GM08714 (cell line): ENCODE measurements at regions not wholly inside any gene's neighbourhood (a gene's known extent, or its start where the extent isn't known, plus 50 kb on each side); places are given as distances from the start of the nearest gene placed in this dataset.
A peak's percentile ranks its signal among the peaks of the same experiment; 100 is the strongest.
"Not testable (repeated sequence)": the region's sequence is repeated elsewhere in the genome, so short reads cannot be mapped to it uniquely, and the experiment has no call there.

ENCODE experiments used
- H3K4me3 ChIP-seq: fragments of 200-500 bp; sonication (Bioruptor generic); 2 replicates; pipeline ENCODE4 v1.5.1; 2014; ENCODE audit warnings: mild to moderate bottlenecking, low read length, inconsistent platforms
- ZNF274 ChIP-seq: IDR thresholded peaks from 2 replicates; pipeline ENCODE4 v1.6.1; 2012; ENCODE audit warnings: mild to moderate bottlenecking, low read depth, low read length

DNA sequence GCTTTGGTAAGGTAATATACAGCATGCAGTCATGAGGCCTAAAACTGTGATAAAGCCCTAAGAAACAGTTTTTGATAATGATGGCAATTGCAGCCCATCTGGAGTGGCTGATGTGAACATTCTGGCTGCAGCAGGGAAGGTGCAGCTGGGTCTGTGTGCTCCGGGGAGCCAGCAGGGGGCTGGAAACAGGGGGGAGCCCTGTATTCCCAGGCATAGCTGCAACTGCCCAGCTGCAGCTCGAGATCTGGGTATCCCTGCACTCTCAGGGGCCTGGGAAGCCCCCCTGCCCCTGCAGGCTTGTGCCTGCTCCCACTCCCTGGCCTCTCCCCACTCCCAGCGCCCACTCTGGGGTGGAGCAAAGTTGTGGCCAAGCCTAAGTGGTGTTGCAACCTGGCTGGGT is 95.6 kb downstream of the RRAGB start:
- no peak for TF ChIP-seq ZNF274
- H3K4me3 ChIP-seq, result no peak overlapping the region

DNA sequence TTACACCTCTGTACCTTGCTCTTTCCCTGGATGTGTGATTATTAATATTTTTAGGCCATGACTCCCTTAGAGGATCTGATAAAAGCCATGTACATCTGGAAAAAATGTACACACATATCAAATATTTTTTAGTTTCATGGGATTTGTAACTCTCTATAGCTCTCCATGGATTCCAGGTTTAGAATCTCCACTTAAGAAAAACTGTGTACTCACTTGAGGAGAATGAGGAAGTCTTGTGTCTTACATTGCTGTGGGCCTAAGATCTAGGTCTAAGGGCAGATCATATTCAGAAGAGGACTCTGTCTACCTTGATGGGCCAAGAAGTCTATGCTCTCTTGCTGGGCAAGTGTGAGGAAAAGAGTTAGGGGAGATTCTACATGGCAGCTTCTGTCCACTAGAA is 98.0 kb downstream of the RRAGB start:
- no peak for TF ChIP-seq ZNF274
- H3K4me3 ChIP-seq, result no peak overlapping the region

DNA sequence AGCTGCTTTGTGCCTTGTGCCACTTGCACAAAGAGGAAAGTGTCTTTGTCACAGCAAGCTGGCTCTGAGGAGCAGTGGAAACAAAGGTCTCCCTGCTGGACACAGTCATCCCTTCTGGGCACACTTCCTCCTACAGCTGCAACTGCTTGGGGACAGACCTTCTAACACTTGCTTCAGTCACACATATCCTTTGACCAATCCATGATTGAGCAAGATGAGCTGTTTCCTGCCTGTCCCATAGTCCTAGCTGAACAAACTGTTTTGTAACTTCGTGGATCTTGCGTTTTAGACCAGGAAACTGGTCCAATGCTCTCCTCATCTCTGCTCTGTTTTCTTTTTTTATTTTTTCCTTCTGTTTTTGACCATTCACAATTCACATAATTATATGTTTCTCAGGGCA is 98.5 kb downstream of the RRAGB start:
- no peak for TF ChIP-seq ZNF274
- H3K4me3 ChIP-seq, result no peak overlapping the region

DNA sequence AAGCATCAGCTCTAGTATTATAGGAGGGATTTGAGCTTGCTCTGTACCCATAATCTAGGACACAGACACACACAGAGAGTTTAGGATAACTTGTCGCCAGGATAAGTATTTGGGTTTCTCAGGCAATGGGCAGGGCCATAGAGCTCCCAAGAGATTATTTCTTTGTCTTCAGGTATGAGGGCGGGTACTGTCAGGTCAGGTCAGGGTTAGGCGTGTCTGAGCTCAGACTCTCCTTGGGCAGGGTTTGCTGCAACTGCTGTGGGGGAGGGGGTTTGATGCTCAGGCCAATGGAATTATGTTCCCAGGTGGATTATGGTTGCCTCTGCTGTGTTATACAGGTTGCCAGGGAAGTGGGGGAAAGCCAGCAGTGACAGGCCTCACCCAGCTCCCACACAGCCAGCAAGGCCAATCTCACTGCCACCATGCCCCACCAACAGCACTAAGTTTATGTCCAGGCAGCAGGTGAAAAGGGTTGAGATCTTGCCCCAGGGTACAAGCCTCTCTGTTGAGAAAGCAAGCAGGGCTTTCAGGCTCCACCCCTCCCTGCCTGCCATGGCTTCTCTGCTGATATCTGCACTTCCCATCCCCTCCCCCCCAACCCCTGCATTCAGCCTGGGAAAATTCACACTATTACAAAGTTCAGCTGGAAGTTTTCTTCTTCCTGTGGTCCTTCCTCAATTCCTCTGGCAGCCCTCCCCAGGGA is 101.3 kb downstream of the RRAGB start:
- no peak for TF ChIP-seq ZNF274
- H3K4me3 ChIP-seq, result no peak overlapping the region

DNA sequence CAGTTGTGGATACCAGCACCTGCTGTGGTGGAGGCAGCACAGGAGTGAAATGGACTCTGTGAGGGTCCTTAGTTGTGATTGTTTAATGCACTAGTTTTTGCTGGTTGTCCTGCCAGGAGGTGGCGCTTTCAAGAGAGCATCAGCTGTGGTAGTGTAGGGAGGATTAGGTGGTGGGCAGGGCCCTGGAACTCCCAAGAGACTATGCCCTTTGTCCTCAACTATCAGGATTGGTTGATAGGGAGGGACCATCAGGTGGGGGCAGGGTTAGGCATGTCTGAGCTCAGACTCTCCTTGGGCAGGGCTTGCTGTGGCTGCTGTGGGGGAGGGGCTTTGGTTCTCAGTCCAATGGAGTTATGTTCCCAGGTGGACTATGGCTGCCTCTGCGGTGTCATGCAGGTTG is 121.9 kb downstream of the RRAGB start:
- no peak for TF ChIP-seq ZNF274
- H3K4me3 ChIP-seq, result no peak overlapping the region

DNA sequence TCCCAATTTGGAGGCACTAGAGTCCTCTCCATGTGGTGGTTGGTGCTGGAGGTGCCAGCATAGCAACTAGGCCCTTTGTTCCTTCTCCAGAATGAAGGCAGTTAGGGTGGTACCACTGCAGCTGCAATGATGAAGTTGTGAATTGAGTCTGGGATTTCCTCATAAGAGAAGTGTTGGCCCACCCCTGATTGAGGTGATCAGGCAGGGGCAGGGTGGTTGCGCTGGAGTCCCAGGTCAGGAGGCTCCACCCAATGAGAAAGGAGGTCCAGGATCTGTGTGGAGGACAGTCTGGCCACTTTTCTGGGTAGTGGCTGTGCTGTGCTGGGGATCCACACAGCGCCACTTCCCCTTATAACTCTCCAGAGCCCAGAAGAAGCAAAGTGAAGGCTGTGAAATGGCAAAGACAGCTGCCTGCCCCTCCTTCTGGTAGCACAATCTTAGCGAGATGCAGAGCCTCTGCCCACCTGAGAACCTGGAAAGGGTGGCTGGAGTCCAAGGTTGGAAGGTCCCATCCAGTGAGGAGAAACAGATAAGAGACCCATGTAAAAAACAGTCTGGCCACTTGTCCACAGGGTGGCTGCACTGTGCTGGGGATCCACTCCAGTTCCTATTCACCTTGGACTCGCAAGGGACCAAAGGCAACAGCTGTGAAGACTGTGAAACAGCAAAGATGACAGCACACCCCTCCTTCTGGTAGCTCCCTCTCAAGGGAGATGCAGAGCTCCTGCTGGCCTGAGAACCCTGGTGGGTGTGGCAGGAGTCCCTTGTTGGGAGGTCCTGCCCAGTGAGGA is 124.6 kb downstream of the RRAGB start:
- no peak for TF ChIP-seq ZNF274
- H3K4me3 ChIP-seq, result no peak overlapping the region

DNA sequence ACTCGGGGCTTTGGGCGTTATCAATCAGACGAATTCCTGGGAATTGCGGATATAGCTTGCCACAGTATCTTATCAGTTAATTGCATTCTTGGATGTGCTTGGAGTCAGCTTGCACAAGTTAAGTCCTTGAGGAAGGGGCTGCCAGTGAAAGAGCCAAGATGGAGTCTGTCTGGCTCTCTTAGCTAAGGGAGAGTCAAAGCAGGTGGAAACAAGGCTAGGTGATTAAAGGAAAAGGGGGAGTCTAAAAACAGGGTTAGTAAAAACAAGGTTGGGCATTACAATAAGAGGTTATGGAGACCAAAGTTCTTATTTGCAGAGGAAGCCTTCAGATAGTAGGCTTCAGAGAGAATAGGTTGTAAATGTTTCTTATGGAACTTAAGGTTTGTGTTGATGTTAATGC is 149.2 kb downstream of the RRAGB start:
- not testable (repeated sequence) for H3K4me3 ChIP-seq

DNA sequence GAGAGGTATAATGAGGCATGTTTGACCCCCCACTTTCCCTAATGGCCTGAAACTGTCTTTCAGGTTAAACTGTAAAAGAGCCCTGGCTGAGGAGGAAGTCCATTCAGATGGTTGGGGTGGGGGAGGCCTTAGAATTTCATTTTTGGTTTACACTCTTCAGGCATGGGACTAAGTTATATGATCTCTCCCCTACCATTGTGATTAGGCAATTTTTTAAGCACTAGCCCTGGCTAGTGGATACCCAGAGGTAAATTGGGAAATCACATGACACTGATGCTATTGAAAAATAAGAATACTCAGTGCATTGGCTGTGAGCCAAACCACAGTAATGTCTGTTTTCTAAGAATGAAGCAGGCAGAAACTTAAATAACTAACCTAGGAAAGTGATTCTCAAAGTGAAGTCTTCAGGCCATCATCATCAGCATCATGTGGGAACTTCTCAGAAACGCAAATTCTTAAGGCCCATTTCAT is 149.7 kb downstream of the RRAGB start:
- TF ChIP-seq ZNF274, result no peak
- H3K4me3 ChIP-seq, result no peak overlapping the region

DNA sequence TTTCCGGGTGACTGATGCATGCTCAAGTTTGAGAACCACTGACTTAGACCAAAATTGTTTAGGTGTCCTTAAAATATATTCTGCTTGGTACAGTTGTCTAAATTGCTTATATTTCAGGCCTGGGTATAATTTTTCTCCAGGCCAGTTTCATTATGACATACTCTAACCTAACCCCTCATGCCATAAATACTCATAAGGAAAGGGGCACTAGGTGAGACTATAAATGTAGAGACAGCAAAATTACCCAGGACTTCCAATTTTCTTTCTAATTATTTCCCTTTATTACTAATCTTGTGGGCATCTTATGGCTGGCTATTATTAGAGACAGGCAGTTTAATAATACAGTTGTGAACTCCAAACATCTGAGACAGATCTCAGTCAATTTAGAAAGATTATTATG is 150.2 kb downstream of the RRAGB start:
- TF ChIP-seq ZNF274, result no peak
- H3K4me3 ChIP-seq, result no peak overlapping the region

DNA sequence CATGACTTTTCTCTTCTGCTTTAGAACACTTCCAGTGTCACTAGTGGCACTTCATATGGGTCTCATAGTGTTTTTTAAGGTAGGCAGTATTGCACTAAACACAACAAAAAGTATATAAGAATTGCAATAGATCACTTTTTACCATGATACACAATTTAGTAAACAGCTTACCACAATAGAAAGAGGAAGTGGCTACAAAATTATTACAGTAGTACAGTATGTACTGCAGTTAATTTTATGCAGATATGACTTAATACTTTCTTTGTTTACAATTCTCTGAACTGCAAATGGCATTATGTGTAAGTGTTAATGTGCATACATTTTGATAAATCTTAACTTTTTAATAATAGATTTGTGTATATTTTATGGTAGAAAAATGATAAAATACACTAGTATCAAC is 157.3 kb downstream of the RRAGB start:
- no peak overlapping the region for H3K4me3 ChIP-seq
- no peak for TF ChIP-seq ZNF274

DNA sequence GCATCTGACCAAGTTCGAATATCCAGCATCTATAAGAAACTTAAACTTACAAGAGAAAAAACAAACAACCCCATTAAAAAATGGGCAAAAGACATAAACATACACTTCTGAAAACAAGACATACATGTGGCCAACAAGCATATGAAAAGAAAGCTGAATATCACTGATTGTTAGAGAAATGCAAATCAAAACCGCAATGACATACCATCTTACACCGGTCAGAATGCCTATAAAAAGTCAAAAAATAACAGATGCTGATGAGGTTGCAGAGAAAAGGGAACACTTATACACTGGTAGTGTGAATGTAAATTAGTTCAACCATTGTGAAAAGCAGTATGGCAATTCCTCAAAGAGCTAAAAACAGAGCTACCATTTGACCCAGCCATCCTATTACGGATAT is 166.0 kb downstream of the RRAGB start:
- not testable (repeated sequence) for H3K4me3 ChIP-seq

DNA sequence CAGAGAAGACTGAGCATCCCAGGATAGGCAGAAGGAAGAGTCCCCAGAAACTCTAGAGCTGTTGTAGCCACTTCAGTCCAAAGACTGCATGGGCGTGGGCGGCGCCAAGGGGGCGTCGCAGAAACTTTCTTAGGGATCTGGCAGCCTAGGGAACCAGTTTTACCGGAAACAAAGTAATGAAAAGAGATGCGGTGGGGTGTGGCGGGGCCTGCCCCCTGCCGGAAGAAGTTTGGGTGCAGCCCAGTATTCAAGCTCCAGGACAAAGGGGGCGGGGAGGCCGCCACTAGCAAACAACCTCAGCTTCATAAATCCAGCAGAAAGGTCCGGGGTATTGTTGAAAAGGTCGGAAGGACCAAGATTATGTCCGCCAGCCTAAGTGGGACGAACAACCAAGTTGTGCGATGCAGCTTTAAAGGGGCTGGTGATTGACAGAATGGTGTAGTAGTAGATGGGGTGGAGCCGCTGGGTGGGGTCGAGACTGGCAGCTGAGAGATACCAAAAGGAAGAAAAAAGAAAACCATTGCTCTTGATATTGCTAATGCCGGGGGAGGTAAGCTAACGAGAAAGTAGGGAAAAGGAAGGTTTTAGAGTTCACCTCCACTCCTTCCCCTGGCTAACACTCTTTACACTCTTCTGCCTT is 190.5 kb downstream of the RRAGB start:
- no peak for TF ChIP-seq ZNF274
- H3K4me3 ChIP-seq, result peak overlapping the region; percentile 79

DNA sequence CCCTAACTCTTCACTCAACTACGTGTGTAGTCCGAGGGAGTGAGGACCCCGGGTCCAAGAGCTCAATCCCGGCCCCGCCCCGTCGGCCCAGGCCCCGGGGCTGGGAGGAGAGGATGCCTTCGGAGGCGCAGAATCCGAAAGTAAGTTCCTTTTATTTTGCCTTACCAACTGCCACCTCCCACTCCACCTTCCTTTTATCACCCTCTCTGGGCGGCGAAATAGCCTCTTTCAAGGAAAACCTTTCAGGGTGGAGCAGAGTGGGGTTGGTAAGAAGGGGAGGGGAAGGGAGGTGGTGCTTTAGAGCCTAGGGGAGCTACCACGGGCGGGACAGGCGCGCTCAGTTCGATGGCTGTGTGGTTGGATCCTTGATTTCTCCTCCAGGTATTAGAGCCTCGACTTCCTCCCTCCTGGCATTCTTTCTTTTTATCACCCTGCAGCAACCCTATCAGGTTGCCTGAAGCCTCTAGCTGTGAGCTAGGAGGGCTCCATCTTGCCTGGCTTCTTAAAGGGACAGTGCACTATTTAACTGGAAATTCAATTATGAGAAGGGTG is 191.2 kb downstream of the RRAGB start:
- H3K4me3 ChIP-seq, result peak overlapping the region; percentile 79
- TF ChIP-seq ZNF274, result no peak

DNA sequence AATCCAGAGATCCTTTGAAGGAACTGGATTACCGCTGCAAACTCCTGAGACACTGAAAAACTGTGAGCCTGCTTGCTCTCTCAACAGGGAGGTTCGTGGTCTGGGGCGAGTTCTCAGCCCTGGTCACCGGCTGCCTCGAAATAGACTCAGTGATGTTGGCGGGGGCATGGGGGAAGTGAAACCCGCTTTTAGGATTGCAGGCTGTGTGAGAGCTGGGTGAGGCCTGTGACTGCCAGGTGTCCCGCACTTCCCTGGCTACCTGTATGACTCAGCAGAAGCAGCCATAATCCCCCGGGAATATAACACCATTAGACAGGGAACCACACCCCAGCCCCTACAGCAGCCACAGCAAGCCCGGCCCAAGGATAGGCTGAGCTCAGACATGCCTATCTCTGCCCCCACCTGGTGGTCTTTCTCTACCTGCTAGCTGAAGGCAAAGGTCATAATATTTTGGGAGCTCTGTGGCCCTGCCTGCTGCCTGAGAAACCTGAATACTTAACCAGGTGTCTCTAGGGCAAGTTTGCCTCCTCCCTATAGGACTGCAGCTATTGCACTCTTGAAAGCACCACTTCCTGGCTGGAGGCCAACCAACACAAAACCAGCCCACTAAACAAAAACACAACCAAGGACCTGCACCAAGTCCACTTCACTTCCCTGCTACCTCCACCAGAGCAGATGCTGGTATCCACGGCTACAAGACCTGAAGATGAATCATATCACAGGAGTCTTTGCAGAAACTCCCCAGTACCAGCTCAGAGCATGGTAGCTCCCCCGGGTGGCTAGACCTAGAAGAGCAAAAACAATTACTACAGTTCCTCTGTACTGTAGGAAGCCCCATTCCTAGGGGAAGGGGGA is 202.0 kb downstream of the RRAGB start:
- no peak for TF ChIP-seq ZNF274
- peak overlapping the region; percentile 36; the same call in 1 of the 2 replicates for H3K4me3 ChIP-seq
